Putamen (tissue), 1 donor: ENCODE measurements at regions not wholly inside any gene's neighbourhood (a gene's known extent, or its start where the extent isn't known, plus 50 kb on each side); places are given as distances from the start of the nearest gene placed in this dataset.

ENCODE experiments used
- DNase-seq: peaks from one replicate; pipeline ENCODE4 v3.0.0-alpha.2; 2016; ENCODE audit warnings: low spot score

DNA sequence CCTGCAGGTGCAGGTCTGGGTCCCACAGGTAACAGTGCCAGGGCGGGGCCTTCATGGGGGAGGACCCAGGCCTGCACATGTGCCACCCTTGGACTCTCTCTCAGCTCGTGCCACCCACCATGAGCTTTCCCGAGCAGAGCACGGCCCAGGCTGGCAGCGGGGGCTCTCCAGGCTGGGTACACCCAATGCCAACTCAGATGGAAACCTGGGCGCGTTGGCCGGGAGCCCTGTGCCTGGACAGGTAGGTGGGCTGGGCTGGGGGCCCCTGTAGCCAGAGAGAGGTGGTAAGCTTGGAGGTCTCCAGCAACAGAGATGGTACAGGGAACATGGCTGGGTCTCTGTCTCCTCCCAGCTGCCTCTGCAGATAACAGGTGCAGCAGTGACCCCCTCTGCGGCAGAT, 69.9 kb upstream of the ADARB2 start:
- no peak for DNase-seq

- DNase-seq = no peak
Measured at GRCh38 chr10:1802413-1802812, 65.1 kb upstream of the ADARB2 start.

DNA sequence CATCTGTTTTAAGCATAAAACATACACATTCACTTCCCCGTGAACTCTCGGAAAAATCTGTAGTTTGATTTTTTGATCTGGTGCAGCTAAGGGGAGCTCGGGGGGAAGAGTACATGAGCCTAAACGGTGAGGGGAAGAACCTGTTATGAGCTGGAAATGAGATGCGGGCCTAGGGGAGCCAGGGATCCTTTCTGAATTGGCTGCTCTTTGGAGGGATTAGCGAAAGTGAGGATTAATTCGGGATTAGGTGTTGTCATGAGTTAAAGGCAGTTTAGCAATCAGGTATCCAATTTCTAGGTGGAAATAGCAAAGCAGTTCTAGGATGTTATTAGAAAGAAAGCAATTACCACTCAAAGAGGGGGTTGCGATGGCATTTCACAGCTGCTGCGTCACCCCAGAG, 51.1 kb upstream of the ADARB2 start:
- no peak for DNase-seq
